ENCODE measurements at regions not wholly inside any gene's neighbourhood (a gene's known extent, or its start where the extent isn't known, plus 50 kb on each side); places are given as distances from the start of the nearest gene placed in this dataset.

DNA sequence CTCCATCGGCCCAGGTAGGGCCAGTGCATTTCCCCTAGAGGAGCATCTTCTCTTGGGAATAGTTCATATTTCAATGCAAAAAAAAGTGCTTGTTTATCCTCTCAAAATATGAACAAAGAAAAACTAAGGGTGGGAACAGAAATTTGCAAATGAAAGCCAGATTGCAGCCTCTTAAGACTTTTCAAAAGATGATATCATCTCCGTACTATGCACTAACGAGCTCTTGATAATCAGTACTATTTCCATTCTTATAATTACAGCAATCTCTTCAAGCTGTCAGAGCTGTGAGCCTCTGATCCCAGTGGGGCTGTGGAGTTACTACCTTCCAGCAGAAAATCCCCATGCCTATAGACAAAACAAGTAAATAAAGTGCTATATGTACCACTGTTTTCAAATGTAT is 77.1 kb downstream of the SOD2 start:
- no peaks in the 10 kb centered on the region for H3K4me1 ChIP-seq
- 60 to 67% methylated on average over 3 of the region's 3 CpGs for WGBS, 2 donors (ENCODE audit: low coverage in 1 of 2)
- H3K27me3 ChIP-seq = no peaks in the 10 kb centered on the region
- in situ Hi-C loops (cut with MboI; ENCODE audit: low pct_ligation_motif_present in 1 of 4, low pct_unique_long_range_greater_than_20kb in 1 of 4, low sequenced_read_pairs in 3 of 4) (no loop called here), intact Hi-C loops (cut with DNase I; ENCODE audit: low total_unique reads) (no loop called here)
- no peak overlapping the region for H3K27ac ChIP-seq
- DNase-seq = no peak
- no peak overlapping the region for H3K4me3 ChIP-seq
- H3K36me3 ChIP-seq = no peaks in the 10 kb centered on the region
- H3K9me3 ChIP-seq = peaks cover 15 to 22% of the 10 kb centered on the region in 2 donors
- TF ChIP-seq POLR2AphosphoS5 (IDR thresholded peaks at IDR 0.05) = no peak
- TF ChIP-seq EP300 (IDR thresholded peaks at IDR 0.05; ENCODE audit: low read depth) = no peak
- TF ChIP-seq, protein P1, sequence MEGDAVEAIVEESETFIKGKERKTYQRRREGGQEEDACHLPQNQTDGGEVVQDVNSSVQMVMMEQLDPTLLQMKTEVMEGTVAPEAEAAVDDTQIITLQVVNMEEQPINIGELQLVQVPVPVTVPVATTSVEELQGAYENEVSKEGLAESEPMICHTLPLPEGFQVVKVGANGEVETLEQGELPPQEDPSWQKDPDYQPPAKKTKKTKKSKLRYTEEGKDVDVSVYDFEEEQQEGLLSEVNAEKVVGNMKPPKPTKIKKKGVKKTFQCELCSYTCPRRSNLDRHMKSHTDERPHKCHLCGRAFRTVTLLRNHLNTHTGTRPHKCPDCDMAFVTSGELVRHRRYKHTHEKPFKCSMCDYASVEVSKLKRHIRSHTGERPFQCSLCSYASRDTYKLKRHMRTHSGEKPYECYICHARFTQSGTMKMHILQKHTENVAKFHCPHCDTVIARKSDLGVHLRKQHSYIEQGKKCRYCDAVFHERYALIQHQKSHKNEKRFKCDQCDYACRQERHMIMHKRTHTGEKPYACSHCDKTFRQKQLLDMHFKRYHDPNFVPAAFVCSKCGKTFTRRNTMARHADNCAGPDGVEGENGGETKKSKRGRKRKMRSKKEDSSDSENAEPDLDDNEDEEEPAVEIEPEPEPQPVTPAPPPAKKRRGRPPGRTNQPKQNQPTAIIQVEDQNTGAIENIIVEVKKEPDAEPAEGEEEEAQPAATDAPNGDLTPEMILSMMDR (IDR thresholded peaks at IDR 0.05) = no peak
- no peak for TF ChIP-seq POLR2A (IDR thresholded peaks at IDR 0.05)

DNA sequence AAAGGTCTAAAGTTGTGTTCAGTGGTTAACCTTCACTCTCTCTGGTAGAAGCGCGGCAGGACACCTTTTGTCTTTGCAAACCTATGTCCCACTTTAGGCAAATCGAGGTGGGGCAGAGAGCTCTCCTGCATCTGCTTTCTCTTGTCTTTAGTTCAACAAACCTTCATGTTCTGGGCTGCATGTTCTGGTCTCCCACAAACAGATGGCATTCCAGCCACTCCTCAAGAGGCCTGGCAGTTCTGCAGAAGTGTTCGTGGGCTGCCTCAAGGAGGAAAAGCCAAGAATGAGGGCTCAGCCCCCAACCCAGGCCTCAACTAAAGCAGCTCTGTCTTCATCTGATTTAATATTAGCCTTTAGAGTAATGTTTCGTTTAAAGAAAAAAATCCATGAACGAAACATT is 82.2 kb downstream of the SOD2 start:
- no peaks in the 10 kb centered on the region for H3K27me3 ChIP-seq
- no peak for DNase-seq
- intact Hi-C loops (cut with DNase I; ENCODE audit: low total_unique reads) = no loop called here
- no peak overlapping the region for H3K4me3 ChIP-seq
- TF ChIP-seq, protein P1 (IDR thresholded peaks at IDR 0.05) = no peak
- TF ChIP-seq EP300 (IDR thresholded peaks at IDR 0.05; ENCODE audit: low read depth) (no peak), POLR2AphosphoS5 (IDR thresholded peaks at IDR 0.05) (no peak), POLR2A (IDR thresholded peaks at IDR 0.05) (no peak)
- in situ Hi-C loops (cut with MboI; ENCODE audit: low pct_ligation_motif_present in 1 of 4, low pct_unique_long_range_greater_than_20kb in 1 of 4, low sequenced_read_pairs in 3 of 4) = no loop called here
- WGBS, 2 donors (ENCODE audit: low coverage in 1 of 2) = 85 to 94% methylated on average over 2 to 6 of the region's 6 CpGs
- no peaks in the 10 kb centered on the region for H3K4me1 ChIP-seq
- H3K36me3 ChIP-seq = no peaks in the 10 kb centered on the region
- peaks cover 0 to 10% of the 10 kb centered on the region in 2 donors for H3K9me3 ChIP-seq
- no peak overlapping the region for H3K27ac ChIP-seq

DNA sequence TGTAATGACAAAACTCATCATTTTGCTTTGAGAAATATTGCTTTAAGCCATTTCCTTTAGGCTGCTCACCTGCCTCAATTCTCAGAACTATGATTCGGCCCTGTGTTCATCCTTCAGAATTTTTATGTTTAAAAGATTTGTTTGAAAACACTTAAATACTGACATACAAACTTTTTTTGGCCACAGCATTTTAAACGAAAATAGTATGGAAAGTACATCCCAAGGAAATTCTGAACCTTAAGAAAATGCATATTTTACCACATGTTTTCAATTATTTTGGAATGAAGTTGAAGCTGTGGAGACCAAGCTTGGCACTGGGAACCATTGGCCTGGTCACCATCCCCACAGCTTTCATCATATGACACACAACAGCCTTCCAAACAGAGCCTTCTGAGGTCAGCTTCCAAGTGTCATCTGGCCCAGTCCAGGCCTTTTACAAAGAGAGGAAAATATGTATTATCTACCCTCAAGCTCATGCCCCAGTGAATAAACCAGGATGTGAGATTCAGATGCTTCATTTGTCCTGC is 83.3 kb downstream of the SOD2 start:
- H3K36me3 ChIP-seq = no peaks in the 10 kb centered on the region
- H3K27me3 ChIP-seq = no peaks in the 10 kb centered on the region
- intact Hi-C loops (cut with DNase I; ENCODE audit: low total_unique reads) (no loop called here), in situ Hi-C loops (cut with MboI; ENCODE audit: low pct_ligation_motif_present in 1 of 4, low pct_unique_long_range_greater_than_20kb in 1 of 4, low sequenced_read_pairs in 3 of 4) (no loop called here)
- H3K4me1 ChIP-seq = no peaks in the 10 kb centered on the region
- no peak for DNase-seq
- WGBS, 2 donors (ENCODE audit: low coverage in 1 of 2) = 59 to 83% methylated on average over 1 to 2 of the region's 2 CpGs
- peaks cover 0 to 2% of the 10 kb centered on the region in 2 donors for H3K9me3 ChIP-seq
- no peak overlapping the region for H3K27ac ChIP-seq
- no peak for TF ChIP-seq POLR2A (IDR thresholded peaks at IDR 0.05)
- TF ChIP-seq POLR2AphosphoS5 (IDR thresholded peaks at IDR 0.05) = no peak
- no peak for TF ChIP-seq EP300 (IDR thresholded peaks at IDR 0.05; ENCODE audit: low read depth)
- TF ChIP-seq, protein P1 (IDR thresholded peaks at IDR 0.05) = no peak
- H3K4me3 ChIP-seq = no peak overlapping the region

DNA sequence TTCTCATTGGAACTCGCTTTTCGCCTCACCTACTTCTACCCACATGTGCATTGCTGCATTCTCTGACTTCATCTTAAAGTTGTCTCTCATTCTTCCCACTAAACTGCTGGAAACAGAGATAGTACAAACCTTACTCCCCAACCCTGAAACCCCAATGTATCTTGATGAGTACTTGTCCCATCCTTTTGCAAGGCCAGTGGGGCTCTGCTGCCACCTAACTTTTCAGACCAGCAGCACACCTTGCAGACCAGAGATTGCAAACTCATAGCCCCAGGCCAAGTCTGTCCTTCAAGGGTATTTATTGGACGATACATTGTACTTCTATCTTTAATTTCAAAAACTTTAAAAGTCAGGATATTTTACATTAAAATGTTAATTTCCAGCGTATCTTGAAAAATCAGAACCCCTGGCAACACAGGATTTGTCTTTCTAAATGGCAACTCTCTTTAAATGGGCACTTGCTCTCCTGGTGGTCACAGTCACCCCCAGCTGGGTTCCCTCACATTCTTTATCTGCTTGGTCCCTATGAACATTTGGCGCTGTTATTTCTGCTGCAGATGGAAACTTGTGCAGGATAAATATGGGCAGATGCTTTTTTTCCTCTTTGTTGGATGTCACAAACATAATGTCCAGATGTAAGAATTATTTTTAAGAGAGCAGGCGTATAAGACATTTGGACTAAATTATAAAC is 83.9 kb downstream of the SOD2 start:
- Histone ChIP-seq H3K9me3 (no peaks in the 10 kb centered on the region), H3K4me1 (no peaks in the 10 kb centered on the region), H3K27ac (no peak overlapping the region), H3K36me3 (no peaks in the 10 kb centered on the region), H3K4me3 (no peak overlapping the region), H3K27me3 (no peaks in the 10 kb centered on the region)
- intact Hi-C loops (cut with DNase I; ENCODE audit: low total_unique reads) = no loop called here
- in situ Hi-C loops (cut with MboI; ENCODE audit: low pct_ligation_motif_present in 1 of 4, low pct_unique_long_range_greater_than_20kb in 1 of 4, low sequenced_read_pairs in 3 of 4) = no loop called here
- no peak for TF ChIP-seq POLR2AphosphoS5 (IDR thresholded peaks at IDR 0.05)
- TF ChIP-seq, protein P1 (IDR thresholded peaks at IDR 0.05) = peak in 1 of 5 experiments; percentile 17
- 44 to 66% methylated on average over 5 to 6 of the region's 6 CpGs for WGBS, 2 donors (ENCODE audit: low coverage in 1 of 2)
- no peak for DNase-seq

Data from transverse colon (tissue), 4 donors.